RWPE1 (cell line): ENCODE measurements at regions not wholly inside any gene's neighbourhood (a gene's known extent, or its start where the extent isn't known, plus 50 kb on each side); places are given as distances from the start of the nearest gene placed in this dataset.
"Not testable (repeated sequence)": the region's sequence is repeated elsewhere in the genome, so short reads cannot be mapped to it uniquely, and the experiment has no call there.

Experiments
- CTCF ChIA-PET: fragments of 350-600 bp; sonication (Branson Sonifier 250); formaldehyde crosslinking; extraction: SDS; loops from one replicate; lab custom pipeline; 2021; lab: Yijun Ruan, JAX
- POLR2A ChIA-PET: fragments of 400-600 bp; formaldehyde crosslinking; extraction: SDS; loops from one replicate; lab custom pipeline; 2020; ENCODE audit warnings: antibody characterized with exemption; ENCODE audit not compliant: low non-redundant PET; lab: Yijun Ruan, JAX
- DNase-seq: peaks from one replicate; pipeline ENCODE4 v3.0.0; 2012; ENCODE audit warnings: low spot score
- H3K27ac ChIP-seq: fragments of 450-650 bp; 2 replicates; pipeline ENCODE4 v1.5.1; 2017
- TF ChIP-seq, protein P1 (sequence below): fragments of 450-650 bp; conservative IDR thresholded peaks from 2 replicates; pipeline ENCODE4 v1.5.1; 2017; ENCODE audit warnings: low read depth, mild to moderate bottlenecking

DNA sequence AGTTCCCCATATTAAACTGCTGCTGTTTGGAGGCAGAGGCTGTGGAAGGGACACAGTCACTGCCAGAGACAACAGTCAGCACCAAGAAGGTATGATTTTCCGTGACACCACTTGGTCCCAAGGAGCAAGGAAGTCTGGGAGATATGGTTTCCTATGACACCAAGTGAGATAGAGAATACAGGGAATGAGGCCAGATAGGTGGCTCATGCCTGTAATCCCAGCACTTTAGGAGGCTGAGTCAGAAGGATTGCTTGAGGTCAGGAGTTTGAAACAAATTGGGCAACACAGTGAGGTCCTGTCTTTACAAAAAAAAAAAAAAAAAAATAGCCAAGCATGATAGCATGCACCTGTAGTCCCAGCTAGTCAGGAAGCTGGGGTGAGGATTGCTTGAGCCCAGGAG is 90.8 kb downstream of the ABCC12 start:
- ChIA-PET POLR2A (no interaction called here), CTCF (interaction anchor here (0.6 to 1.0 kb wide), 2 partner anchors 10 to 31 kb away, joined by 3 read pairs; no protein-coding TSS in a partner anchor)
- TF ChIP-seq, protein P1, sequence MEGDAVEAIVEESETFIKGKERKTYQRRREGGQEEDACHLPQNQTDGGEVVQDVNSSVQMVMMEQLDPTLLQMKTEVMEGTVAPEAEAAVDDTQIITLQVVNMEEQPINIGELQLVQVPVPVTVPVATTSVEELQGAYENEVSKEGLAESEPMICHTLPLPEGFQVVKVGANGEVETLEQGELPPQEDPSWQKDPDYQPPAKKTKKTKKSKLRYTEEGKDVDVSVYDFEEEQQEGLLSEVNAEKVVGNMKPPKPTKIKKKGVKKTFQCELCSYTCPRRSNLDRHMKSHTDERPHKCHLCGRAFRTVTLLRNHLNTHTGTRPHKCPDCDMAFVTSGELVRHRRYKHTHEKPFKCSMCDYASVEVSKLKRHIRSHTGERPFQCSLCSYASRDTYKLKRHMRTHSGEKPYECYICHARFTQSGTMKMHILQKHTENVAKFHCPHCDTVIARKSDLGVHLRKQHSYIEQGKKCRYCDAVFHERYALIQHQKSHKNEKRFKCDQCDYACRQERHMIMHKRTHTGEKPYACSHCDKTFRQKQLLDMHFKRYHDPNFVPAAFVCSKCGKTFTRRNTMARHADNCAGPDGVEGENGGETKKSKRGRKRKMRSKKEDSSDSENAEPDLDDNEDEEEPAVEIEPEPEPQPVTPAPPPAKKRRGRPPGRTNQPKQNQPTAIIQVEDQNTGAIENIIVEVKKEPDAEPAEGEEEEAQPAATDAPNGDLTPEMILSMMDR, result no peak
- DNase-seq, result no peak
- H3K27ac ChIP-seq, result no peak overlapping the region

DNA sequence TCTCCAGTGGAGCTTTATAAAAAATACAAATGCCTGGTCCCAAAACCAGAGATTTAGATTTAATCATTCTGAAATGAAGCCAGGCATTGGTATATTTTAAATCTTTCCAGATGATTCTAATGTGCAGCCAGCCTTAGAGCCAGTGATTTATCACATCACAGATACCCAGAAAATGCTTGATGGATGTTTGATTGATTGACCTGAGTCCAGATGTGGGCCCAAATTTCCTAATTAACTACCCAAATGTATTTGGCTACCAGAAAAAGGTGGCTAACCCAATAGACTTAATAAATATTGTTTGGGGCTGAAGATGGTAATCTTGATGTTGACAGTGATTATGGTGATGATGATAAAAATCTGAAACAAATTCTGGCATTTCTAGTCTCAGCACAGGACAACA is 93.1 kb downstream of the ABCC12 start:
- TF ChIP-seq, protein P1, result no peak
- ChIA-PET POLR2A (no interaction called here), CTCF (no interaction called here)
- H3K27ac ChIP-seq, result no peak overlapping the region
- DNase-seq, result no peak

DNA sequence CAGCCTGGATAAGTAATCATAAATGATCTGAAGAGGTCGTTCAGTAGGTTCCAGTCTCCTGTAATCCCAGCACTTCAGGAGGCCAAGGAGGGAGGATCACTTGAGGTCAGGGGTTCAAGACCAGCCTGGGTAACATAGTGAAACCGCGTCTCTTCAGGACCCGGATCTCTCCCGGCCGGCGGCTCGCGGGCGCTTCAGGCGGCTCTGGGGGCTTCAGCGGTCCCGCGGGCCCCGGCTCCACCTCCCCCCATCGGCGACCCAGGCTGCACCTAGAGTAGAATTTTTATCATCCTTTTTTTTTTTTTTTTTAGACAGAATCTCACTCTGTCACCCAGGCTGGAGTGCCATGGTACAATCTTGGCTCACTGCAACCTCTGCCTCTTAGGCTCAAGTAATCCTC is 95.9 kb downstream of the ABCC12 start:
- ChIA-PET CTCF (no interaction called here), POLR2A (no interaction called here)
- TF ChIP-seq, protein P1, result no peak
- DNase-seq, result no peak
- no peak overlapping the region for H3K27ac ChIP-seq

DNA sequence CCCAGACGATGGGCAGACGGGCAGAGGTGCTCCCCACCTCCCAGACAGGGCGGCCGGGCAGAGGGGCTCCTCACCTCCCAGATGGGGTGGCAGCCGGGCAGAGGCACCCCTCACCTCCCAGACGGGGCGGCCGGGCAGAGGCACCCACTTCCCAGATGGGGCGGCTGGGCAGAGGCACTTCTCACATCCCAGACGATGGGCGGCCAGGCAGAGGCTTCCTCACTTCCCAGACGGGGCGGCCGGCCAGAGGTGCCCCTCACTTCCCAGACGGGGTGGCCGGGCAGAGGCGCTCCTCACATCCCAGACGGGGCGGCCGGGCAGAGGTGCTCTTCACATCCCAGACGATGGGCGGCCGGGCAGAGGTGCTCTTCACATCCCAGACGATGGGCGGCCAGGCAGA is 96.6 kb downstream of the ABCC12 start:
- H3K27ac ChIP-seq, DNase-seq, POLR2A ChIA-PET, CTCF ChIA-PET: not testable (repeated sequence)

DNA sequence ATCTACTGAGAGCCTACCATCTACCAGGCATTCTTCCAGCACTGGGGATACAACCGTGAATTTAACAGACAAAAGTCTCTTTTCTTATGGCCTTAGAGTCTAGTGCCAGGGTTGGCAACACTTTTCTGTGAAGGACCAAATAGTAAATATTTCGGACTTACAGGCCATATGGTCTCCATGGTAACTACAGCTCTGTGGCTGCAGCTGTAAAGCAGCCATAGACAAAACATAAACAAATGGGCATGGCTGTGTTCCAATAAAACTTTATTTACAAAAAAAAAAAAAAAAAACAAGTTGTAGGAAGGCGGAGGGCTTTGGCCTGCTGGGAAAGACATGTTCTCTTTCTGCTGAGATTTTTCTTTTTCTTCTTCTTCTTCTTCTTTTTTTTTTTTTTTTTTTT is 98.7 kb downstream of the ABCC12 start:
- no peak for DNase-seq
- POLR2A ChIA-PET, result no interaction called here
- CTCF ChIA-PET, result interaction anchor here (0.5 to 0.6 kb wide), 2 partner anchors 104 to 242 kb away, joined by 3 read pairs; no protein-coding TSS in a partner anchor
- TF ChIP-seq, protein P1, result no peak
- H3K27ac ChIP-seq, result no peak overlapping the region

DNA sequence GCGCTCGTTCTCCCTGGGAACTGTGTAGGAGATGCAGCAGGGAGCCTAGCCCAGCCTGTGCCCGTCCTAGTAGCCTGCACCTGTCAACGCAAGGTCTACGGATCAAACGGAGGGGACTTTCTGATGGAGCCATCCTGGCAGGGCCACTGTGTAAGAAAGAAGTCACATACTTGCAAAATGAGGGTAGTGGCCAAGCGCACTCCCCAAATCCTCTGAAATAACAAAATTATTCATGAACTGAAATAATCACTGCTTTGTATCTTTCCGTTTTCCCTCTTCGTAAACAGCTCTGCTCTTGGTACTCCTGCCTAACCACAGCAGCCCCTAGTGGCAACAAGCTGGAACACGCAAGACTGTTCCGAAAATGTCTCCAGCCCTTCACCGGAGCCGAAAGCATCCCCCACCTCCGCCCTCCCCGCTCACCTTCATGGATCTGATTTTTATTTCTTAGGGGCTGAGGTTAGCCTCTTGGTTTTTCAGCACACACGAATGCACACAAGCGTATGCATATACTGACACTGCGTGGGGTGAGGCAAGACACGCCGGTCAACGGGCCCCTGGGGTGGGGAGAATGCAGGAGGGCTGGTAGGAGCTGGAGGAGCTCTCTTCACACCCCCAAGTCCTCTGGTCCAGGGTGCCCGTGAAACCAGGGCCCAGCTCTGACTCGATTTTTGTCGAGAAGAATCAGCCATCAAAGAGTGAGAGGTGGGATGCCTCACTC is 100.8 kb downstream of the ABCC12 start:
- TF ChIP-seq, protein P1, result peak; percentile 85
- ChIA-PET POLR2A (no interaction called here), CTCF (interaction anchor here (0.6 to 2.3 kb wide), 13 partner anchors 10 to 912 kb away, joined by 3 to 8 read pairs (median 3); partner anchors contain the start of gene NETO2)
- DNase-seq, result peak; percentile 63
- no peak overlapping the region for H3K27ac ChIP-seq

DNA sequence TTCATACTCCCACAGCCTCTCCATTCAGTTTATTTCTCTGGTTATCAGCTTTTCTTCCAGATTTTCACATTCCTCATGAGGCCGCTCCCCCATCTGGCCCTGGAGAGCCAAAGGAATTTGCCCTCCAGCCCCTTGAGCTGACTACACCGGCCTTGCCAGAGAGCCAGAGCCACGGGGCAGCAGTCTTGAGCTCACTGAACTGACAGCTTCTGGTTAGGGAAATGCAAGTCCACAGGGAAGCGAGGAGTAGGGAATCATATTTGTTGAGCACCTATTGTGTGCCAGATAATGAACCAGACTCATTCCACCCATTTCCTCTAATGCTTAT is 102.4 kb downstream of the ABCC12 start:
- ChIA-PET POLR2A (no interaction called here), CTCF (interaction anchor here (0.7 kb wide), 1 partner anchor 8 kb away, joined by 5 read pairs; no protein-coding TSS in a partner anchor)
- peak; percentile 22 for DNase-seq
- H3K27ac ChIP-seq, result no peak overlapping the region
- TF ChIP-seq, protein P1, result no peak
